ENCODE measurements at regions not wholly inside any gene's neighbourhood (a gene's known extent, or its start where the extent isn't known, plus 50 kb on each side); places are given as distances from the start of the nearest gene placed in this dataset.

DNA sequence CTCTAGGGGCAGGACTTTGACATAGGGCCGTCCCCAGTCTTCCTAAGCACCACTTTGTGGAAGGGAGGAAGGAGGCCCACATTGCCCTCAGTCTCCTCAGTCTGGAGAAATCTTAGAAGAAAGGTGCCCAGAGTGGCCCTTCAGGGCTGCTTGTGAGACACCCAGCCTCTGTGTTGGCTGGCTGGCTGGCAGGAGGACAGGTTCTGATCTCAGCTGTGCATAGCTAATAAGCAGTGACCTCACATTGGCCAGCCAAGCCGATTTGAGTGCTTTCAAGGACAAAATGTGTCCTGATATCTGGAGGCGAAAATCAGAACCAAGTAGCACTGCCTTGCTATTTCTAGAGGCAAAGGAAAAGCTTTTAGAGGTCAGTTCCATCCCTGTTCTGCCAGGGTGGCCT is 211.5 kb downstream of the BCOR start:
- Histone ChIP-seq H3K36me3 (ENCODE audit: insufficient read depth, low read length) (no peaks in the 10 kb centered on the region), H3K9me3 (ENCODE audit: low read length) (no peaks in the 10 kb centered on the region), H3F3A (ENCODE audit: insufficient read depth, low read length, poor library complexity, severe bottlenecking) (no peaks in the 10 kb centered on the region), H3K79me2 (replicated peaks; ENCODE audit: insufficient read depth, low read length) (no peaks in the 10 kb centered on the region), H2AFZ (ENCODE audit: low read depth, low read length) (no peak overlapping the region), H3K27ac (ENCODE audit: low read length) (no peak overlapping the region), H3K27me3 (ENCODE audit: insufficient read depth, low read depth, low read length) (no peaks in the 10 kb centered on the region), H3K4me2 (ENCODE audit: low read length) (no peak overlapping the region), H3K9ac (ENCODE audit: low read length) (no peak overlapping the region), H4K20me1 (ENCODE audit: insufficient read depth) (no peaks in the 10 kb centered on the region), H3K4me3 (ENCODE audit: low read length) (no peak overlapping the region), H3K9me2 (ENCODE audit: insufficient read depth, low read length) (no peaks in the 10 kb centered on the region)
- TF ChIP-seq RAD21 (conservative IDR thresholded peaks at IDR 0.05) (no peak), SMC3 (conservative IDR thresholded peaks at IDR 0.05; ENCODE audit: poor library complexity) (no peak), MXI1 (conservative IDR thresholded peaks at IDR 0.05; ENCODE audit: poor library complexity, severe bottlenecking) (no peak), EP300 (conservative IDR thresholded peaks at IDR 0.05; ENCODE audit: poor library complexity, severe bottlenecking) (no peak), TAF1 (IDR thresholded peaks at IDR 0.05; ENCODE audit: low read depth) (no peak), EZH2 (IDR thresholded peaks at IDR 0.05; ENCODE audit: borderline replicate concordance, insufficient read depth, low read length, poor library complexity, severe bottlenecking) (no peak), POLR2AphosphoS5 (IDR thresholded peaks at IDR 0.05) (no peak), REST (IDR thresholded peaks at IDR 0.05; ENCODE audit: borderline replicate concordance) (no peak)
- TF ChIP-seq, protein P1, sequence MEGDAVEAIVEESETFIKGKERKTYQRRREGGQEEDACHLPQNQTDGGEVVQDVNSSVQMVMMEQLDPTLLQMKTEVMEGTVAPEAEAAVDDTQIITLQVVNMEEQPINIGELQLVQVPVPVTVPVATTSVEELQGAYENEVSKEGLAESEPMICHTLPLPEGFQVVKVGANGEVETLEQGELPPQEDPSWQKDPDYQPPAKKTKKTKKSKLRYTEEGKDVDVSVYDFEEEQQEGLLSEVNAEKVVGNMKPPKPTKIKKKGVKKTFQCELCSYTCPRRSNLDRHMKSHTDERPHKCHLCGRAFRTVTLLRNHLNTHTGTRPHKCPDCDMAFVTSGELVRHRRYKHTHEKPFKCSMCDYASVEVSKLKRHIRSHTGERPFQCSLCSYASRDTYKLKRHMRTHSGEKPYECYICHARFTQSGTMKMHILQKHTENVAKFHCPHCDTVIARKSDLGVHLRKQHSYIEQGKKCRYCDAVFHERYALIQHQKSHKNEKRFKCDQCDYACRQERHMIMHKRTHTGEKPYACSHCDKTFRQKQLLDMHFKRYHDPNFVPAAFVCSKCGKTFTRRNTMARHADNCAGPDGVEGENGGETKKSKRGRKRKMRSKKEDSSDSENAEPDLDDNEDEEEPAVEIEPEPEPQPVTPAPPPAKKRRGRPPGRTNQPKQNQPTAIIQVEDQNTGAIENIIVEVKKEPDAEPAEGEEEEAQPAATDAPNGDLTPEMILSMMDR (IDR thresholded peaks at IDR 0.05; ENCODE audit: poor library complexity, severe bottlenecking) = no peak

DNA sequence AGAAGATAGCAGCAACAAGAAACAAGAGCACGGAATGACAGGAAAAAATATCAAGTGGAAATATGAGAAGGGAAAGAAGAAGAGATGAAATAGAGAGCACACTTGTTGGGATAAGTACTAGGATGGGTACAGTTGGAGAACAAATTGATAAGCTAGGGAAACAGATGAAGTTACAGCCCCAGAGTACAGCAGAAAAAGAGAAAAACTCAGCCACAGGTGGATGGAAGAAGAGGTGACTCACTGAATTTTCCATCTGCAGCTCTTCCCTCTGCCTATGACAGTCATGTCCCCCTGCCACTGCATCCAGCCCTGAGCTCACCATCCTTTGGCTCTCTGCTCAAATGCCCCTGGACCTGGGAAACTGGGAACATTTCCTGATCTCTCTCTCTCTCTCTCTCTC is 209.0 kb downstream of the BCOR start:
- Histone ChIP-seq H3K27ac (ENCODE audit: low read length) (no peak overlapping the region), H3K9me3 (ENCODE audit: low read length) (no peaks in the 10 kb centered on the region), H3F3A (ENCODE audit: insufficient read depth, low read length, poor library complexity, severe bottlenecking) (no peaks in the 10 kb centered on the region), H4K20me1 (ENCODE audit: insufficient read depth) (no peaks in the 10 kb centered on the region), H3K4me2 (ENCODE audit: low read length) (no peak overlapping the region), H3K9me2 (ENCODE audit: insufficient read depth, low read length) (no peaks in the 10 kb centered on the region), H3K36me3 (ENCODE audit: insufficient read depth, low read length) (no peaks in the 10 kb centered on the region), H3K9ac (ENCODE audit: low read length) (no peak overlapping the region), H3K27me3 (ENCODE audit: insufficient read depth, low read depth, low read length) (no peaks in the 10 kb centered on the region), H3K4me3 (ENCODE audit: low read length) (no peak overlapping the region), H3K79me2 (replicated peaks; ENCODE audit: insufficient read depth, low read length) (no peaks in the 10 kb centered on the region), H2AFZ (ENCODE audit: low read depth, low read length) (no peak overlapping the region)
- TF ChIP-seq, protein P1 (IDR thresholded peaks at IDR 0.05; ENCODE audit: poor library complexity, severe bottlenecking) = no peak
- TF ChIP-seq RAD21 (conservative IDR thresholded peaks at IDR 0.05) (no peak), EZH2 (IDR thresholded peaks at IDR 0.05; ENCODE audit: borderline replicate concordance, insufficient read depth, low read length, poor library complexity, severe bottlenecking) (no peak), POLR2AphosphoS5 (IDR thresholded peaks at IDR 0.05) (no peak), SMC3 (conservative IDR thresholded peaks at IDR 0.05; ENCODE audit: poor library complexity) (no peak), EP300 (conservative IDR thresholded peaks at IDR 0.05; ENCODE audit: poor library complexity, severe bottlenecking) (no peak), REST (IDR thresholded peaks at IDR 0.05; ENCODE audit: borderline replicate concordance) (no peak), TAF1 (IDR thresholded peaks at IDR 0.05; ENCODE audit: low read depth) (no peak), MXI1 (conservative IDR thresholded peaks at IDR 0.05; ENCODE audit: poor library complexity, severe bottlenecking) (no peak)
